Breast epithelium (tissue), 3 donors: ENCODE measurements at regions not wholly inside any gene's neighbourhood (a gene's known extent, or its start where the extent isn't known, plus 50 kb on each side); places are given as distances from the start of the nearest gene placed in this dataset.

ENCODE experiments used
- CTCF ChIP-seq, 3 donors: fragments of 450-650 bp; IDR thresholded peaks; one replicate each; pipeline ENCODE4 v1.5.1; 2016 to 2017; ENCODE audit warnings: antibody characterized with exemption in 3 of 3, mild to moderate bottlenecking in 3 of 3, moderate library complexity in 3 of 3
- POLR2A ChIP-seq: fragments of 450-650 bp; IDR thresholded peaks from one replicate; pipeline ENCODE4 v1.6.1; 2016; ENCODE audit warnings: antibody characterized with exemption, mild to moderate bottlenecking, moderate library complexity
- POLR2AphosphoS5 ChIP-seq, 3 donors: sonication (generic); formaldehyde crosslinking; IDR thresholded peaks; one replicate each; pipeline ENCODE4 v1.6.1; 2017; ENCODE audit warnings: antibody characterized with exemption in 3 of 3

- TF ChIP-seq CTCF (IDR thresholded peaks at IDR 0.05): no peak
- TF ChIP-seq POLR2A: no peak
- no peak for TF ChIP-seq POLR2AphosphoS5 (IDR thresholded peaks at IDR 0.05)
These were observed 777.6 kb upstream of the HS3ST5 start for GRCh38 chr6:115120391-115120790.
